ENCODE measurements at regions not wholly inside any gene's neighbourhood (a gene's known extent, or its start where the extent isn't known, plus 50 kb on each side); places are given as distances from the start of the nearest gene placed in this dataset.

DNA sequence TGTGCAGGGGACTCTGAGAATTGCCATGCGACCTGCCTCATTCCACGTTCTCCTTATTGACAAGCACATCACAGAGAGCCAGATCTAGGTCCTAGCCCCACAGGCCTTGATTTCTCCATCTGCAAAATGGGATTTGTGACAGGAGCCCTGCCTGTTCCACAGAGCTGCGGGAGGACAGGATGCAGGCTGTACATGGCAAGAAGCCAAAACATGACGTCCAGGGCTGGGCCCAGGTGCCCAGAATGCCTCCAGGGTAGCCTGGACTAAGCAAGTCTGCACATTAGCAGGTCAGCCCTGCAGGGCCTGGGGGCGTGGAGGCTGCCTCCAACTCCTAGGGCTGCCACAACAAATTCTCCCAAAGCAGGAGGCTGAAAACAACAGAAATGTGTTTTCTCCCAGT is 235.7 kb upstream of the SDK2 start:
- no peak overlapping the region for H3K4me3 Mint-ChIP-seq
- H3K27ac Mint-ChIP-seq = no peak overlapping the region
- H3K27me3 Mint-ChIP-seq = peaks cover 7% of the 10 kb centered on the region
- peaks cover 2% of the 10 kb centered on the region for H3K4me1 Mint-ChIP-seq
- H3K9me3 Mint-ChIP-seq = no peaks in the 10 kb centered on the region
- no peak for DNase-seq
- no peak for ATAC-seq

DNA sequence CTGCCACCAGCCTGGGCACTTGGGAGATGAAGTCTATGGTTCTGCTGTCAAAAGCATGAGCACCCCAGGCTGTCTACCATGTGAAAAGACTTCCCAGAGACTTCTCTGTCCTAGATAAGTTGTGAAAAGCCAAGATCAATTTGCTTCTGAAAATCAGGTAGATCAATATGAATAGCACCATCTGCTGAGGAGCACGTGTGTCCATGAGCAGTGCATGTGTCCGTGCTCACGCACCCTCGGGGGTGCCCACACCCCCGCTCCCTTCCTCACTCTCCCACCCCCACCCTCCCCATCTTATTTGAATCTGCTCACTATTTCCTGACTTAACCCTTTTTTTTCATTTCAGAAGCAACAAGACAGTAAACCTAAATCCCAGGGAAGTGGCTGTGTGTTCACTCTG is 238.3 kb upstream of the SDK2 start:
- no peak for ATAC-seq
- H3K4me1 Mint-ChIP-seq = peaks cover 3% of the 10 kb centered on the region
- no peaks in the 10 kb centered on the region for H3K9me3 Mint-ChIP-seq
- H3K27ac Mint-ChIP-seq = peak overlapping the region; percentile 61 to 80
- H3K27me3 Mint-ChIP-seq = peaks cover 7% of the 10 kb centered on the region
- no peak for DNase-seq
- no peak overlapping the region for H3K4me3 Mint-ChIP-seq

DNA sequence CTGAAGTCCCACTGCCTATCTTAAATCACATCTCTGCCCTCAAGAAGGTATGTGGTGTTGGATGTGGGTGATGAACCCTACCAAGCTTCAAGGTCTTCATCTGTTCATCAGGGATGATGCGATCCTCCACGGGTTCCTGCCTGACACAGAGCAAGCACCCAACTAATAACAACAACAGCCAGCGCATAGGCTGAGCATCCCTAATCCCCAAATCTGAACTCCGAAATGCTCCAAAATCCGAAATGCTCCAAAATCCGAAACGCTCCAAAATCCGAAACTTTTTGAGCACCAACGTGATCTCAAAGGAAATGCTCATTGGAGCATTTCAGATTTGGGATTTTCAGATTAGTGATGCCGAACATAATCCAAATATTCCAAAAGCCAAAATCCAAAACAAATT is 238.9 kb upstream of the SDK2 start:
- Mint-ChIP-seq H3K9me3 (no peaks in the 10 kb centered on the region), H3K4me3 (no peak overlapping the region), H3K27ac (no peak overlapping the region), H3K27me3 (peaks cover 7% of the 10 kb centered on the region), H3K4me1 (peaks cover 8% of the 10 kb centered on the region)
- no peak for DNase-seq
- no peak for ATAC-seq

DNA sequence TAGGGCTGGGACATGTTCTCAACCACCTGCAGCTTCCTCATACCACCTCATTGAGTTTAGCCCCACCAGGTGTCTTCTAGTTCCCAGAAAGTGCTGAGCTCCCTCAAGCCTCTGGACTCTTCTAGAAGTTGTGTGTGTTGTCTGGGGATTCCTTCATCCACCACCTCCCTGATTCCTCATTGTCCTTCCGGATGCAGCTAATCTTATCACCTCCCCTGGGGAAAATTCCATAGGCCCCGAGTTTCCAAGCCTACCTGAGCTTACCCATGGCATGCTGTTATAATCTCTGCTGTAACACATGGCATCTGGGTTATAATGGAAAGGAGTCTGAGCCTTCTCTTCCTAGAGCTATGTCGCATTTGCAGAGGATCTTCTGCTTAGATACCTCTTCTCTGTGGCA is 243.5 kb upstream of the SDK2 start:
- no peak for ATAC-seq
- peaks cover 8% of the 10 kb centered on the region for H3K4me1 Mint-ChIP-seq

DNA sequence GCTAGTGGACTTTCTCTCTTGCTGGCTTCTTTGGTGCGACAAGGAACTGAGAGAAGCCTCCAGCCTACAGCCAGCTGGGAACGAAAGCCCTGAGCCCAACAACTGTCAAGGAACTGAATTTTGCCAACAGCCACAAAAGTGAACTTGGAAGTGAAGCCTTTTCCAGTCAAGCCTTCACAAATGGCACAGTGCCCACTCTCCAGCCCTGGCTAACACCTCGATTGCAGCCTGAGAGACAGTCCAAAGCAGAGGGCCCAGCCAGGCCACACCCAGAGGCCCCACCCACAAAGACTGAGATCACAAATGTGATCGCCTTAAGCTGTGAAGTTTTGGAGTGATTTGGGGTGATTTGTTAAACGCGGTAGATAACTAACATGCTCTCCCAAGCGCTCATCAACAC is 244.6 kb upstream of the SDK2 start:
- Mint-ChIP-seq H3K27ac (no peak overlapping the region), H3K27me3 (no peaks in the 10 kb centered on the region), H3K9me3 (no peaks in the 10 kb centered on the region), H3K4me1 (peaks cover 8% of the 10 kb centered on the region), H3K4me3 (no peak overlapping the region)
- ATAC-seq = no peak
- no peak for DNase-seq

More for the DNA sequence above, 243.5 kb upstream of the SDK2 start:
- Mint-ChIP-seq H3K27me3 (peaks cover under 1% of the 10 kb centered on the region), H3K4me3 (no peak overlapping the region), H3K9me3 (no peaks in the 10 kb centered on the region), H3K27ac (peak overlapping the region in 1 of 2 donors; percentile 24)
- no peak for DNase-seq

DNA sequence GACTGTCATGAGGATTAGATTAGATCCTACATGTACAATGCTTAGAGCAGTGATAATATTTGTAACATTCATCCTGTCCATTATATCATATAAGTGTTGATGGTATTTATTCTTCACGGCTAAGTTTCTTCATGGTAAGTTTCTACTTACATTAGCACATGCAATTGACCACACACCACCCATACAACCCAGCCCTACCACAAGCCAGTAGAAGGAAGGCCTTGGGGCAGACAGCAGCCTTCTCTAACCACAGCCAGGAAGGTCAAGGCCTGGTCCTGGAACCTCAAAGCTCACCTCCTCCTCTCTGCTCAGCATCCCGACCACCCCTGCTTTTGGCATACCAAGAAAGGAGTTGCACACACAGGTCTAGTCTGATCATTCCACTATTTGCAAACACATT is 245.2 kb upstream of the SDK2 start:
- Mint-ChIP-seq H3K4me3 (no peak overlapping the region), H3K4me1 (peaks cover 8% of the 10 kb centered on the region), H3K9me3 (no peaks in the 10 kb centered on the region), H3K27me3 (no peaks in the 10 kb centered on the region), H3K27ac (peak overlapping the region in 1 of 2 donors; percentile 20)
- no peak for ATAC-seq
- DNase-seq = no peak

DNA sequence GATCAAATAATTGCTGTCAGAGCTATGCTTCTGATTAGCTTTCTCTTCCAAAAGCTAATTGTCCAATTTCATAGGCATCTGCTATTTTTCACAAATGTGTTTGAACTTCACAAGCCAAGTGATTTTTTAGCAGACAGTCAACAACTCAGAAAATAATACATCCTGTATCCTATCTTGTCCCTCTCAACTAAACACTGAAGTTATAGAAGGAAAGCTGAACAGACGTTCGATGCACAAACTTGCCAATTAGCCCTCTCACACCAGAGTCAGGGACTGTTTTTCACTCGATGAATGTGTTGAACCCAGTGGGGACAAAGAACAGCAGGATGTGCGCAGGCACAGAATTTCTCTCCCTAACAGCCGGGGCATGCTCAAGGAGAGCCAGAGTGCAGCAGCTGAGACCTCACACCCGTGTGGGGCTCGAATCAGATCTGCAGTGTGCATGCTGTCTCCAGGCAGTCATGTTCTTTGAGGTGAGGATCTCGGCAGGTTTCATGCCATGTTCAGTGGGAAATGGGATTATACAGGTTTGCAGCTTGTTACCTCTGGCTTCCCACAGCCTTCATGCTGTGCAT is 246.7 kb upstream of the SDK2 start:
- Mint-ChIP-seq H3K9me3 (no peaks in the 10 kb centered on the region), H3K4me1 (peaks cover 8% of the 10 kb centered on the region), H3K4me3 (no peak overlapping the region), H3K27me3 (peaks cover 8% of the 10 kb centered on the region), H3K27ac (no peak overlapping the region)
- ATAC-seq (no peak), DNase-seq (no peak)

DNA sequence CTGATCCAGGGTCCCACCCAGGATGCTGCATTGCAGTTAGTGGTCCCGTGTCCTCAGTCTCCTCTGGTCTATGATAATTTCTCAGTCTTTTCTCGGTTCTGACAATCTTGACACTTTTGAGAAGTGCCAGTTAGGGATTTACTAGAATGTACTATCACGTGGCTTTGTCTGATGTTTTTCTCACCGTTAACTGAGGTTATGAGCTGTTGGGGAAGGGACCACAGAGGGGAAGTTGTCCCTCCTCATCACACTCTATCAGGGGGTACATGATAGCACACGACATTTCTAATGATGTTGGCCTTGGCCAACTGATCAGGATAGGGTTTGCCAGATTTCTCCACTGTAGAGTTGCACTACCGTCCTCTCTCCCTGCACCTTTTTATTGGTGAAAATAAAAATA is 250.9 kb upstream of the SDK2 start:
- ATAC-seq = no peak

DNA sequence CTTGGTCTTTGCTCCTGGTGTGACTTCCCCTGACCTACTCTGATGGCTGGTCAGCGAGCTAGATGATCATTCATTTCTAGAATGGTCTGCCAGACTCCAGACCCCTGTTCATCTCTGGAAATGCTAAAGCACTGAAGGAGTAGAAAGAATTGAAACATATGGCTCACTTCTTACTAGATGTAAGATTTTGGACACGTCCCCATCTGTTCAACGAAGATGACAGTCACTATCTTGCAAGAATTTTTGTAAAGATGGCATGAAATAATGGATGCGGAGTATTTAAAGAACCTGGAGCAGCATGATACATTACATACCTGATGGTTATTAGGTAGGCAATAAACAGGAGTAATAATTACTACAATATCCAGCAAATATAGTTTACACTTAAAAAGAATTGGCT is 252.7 kb upstream of the SDK2 start:
- ATAC-seq (no peak), DNase-seq (no peak)
- H3K9me3 Mint-ChIP-seq = no peaks in the 10 kb centered on the region
- peaks cover 9% of the 10 kb centered on the region for H3K4me1 Mint-ChIP-seq
- no peak overlapping the region for H3K27ac Mint-ChIP-seq
- peaks cover 34% of the 10 kb centered on the region for H3K27me3 Mint-ChIP-seq
- no peak overlapping the region for H3K4me3 Mint-ChIP-seq

More for the DNA sequence above, 250.9 kb upstream of the SDK2 start:
- Mint-ChIP-seq H3K9me3 (no peaks in the 10 kb centered on the region), H3K27ac (no peak overlapping the region), H3K4me1 (no peaks in the 10 kb centered on the region), H3K27me3 (peaks cover 17% of the 10 kb centered on the region), H3K4me3 (no peak overlapping the region)
- no peak for DNase-seq

DNA sequence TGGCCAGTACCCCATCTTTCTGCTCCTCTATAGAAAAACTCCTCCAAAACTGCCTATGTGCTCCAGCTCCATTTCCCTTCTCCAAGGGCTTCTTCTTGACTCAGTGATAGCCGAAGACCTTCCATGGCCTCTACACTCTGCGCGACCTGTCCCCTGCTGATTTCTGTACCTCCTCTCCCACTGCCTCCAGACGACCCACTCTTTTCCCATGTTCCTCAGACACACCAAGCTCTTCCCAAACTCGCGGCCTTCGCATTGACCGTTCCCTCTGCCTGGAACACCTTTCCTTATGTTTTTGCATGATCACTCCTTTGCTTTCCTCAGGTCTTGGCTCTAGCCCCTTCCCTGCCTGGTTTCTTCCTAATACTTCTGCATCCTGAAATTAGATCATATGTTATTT is 255.6 kb upstream of the SDK2 start:
- ATAC-seq = no peak
- Mint-ChIP-seq H3K27ac (no peak overlapping the region), H3K27me3 (peaks cover 57% of the 10 kb centered on the region), H3K4me3 (no peak overlapping the region), H3K4me1 (peaks cover 16% of the 10 kb centered on the region), H3K9me3 (no peaks in the 10 kb centered on the region)
- DNase-seq = no peak

DNA sequence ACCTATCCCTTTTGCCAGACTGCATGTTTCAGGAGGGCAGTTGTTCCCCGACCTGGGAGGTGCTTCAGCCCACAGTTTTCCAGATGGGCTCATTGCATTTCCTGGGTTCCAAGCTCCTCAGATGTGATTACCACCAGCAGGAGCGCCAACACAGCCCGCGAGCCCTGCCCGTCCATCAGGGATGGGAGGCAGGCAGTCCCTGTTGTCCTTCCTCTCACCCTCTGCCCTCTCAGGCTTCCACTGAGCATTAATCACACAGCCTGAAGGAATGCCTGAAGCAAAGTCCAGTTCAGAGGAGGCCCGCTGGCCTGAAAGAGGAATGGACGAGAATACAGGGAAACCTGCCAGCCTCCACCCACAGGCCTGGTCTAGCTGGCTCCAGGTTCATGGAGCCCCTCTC is 256.3 kb upstream of the SDK2 start:
- H3K27ac Mint-ChIP-seq = no peak overlapping the region
- peaks cover 50% of the 10 kb centered on the region for H3K27me3 Mint-ChIP-seq
- no peaks in the 10 kb centered on the region for H3K9me3 Mint-ChIP-seq
- DNase-seq (no peak), ATAC-seq (no peak)
- H3K4me1 Mint-ChIP-seq = peaks cover 16% of the 10 kb centered on the region
- no peak overlapping the region for H3K4me3 Mint-ChIP-seq

DNA sequence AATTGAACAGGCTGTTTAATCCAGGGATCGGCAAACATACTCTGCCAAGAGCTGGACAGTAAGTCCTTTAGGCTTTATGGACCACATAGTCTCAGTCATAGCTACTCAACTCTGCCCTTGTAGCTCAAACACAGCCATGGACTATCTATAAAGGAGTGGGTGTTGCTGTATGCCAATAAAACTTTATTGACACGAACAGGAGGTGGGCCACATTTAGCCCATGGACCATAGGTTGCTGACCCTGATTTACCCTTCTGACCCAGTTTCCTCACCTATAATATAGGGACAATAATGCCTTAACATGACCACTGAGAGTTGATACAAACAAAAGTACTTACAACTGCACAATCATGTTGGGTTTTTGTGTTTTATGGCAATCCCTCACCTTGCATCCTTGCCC is 257.0 kb upstream of the SDK2 start:
- Mint-ChIP-seq H3K27ac (no peak overlapping the region), H3K4me3 (peak overlapping the region in 1 of 2 donors; percentile 93), H3K9me3 (no peaks in the 10 kb centered on the region), H3K4me1 (peaks cover 16% of the 10 kb centered on the region), H3K27me3 (peaks cover 50% of the 10 kb centered on the region)
- no peak for DNase-seq
- ATAC-seq = no peak

DNA sequence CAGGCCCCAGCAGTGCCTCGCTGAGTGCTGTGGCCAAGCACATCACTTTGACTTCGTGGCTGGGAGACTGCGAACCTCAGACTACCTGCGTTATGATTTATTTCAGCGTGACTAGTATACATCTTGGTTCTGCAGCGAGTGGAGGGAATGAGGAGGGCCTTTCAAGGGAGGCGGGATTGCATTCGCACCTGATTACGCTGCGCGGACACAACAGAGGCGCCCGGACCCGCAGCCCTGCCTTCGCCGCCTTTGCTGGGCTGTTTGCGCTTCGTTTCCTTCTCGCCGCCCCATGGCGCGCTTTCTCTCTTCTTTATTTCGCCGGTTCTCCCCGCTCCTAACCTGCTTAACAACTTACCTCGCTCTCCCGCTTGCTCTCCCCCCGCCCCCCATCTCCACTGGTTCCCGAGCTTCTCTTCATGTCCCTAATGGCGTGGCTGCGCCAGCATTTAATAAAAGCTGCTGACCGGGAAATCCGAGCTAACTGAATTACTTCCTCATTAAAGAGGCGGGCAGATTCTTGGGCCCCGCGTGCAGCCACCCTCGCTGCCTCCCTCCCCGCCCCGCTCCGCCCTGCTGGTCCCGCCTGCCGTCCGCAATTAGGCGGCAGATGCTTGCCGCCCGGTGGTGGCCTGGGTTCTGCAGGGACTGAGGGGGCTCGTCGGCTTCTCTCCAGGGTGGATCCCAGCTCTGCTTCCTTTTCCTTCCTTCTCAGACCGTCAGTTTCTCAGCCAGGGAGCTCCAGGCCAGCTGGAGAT is 257.6 kb upstream of the SDK2 start:
- Mint-ChIP-seq H3K4me3 (peak overlapping the region; percentile 75 to 93), H3K9me3 (no peaks in the 10 kb centered on the region), H3K27ac (peak overlapping the region; percentile 81 to 91), H3K4me1 (peaks cover 16% of the 10 kb centered on the region), H3K27me3 (peaks cover 50% of the 10 kb centered on the region)
- peak; percentile 67 for ATAC-seq
- DNase-seq = peak in 1 of 2 donors; percentile 15

DNA sequence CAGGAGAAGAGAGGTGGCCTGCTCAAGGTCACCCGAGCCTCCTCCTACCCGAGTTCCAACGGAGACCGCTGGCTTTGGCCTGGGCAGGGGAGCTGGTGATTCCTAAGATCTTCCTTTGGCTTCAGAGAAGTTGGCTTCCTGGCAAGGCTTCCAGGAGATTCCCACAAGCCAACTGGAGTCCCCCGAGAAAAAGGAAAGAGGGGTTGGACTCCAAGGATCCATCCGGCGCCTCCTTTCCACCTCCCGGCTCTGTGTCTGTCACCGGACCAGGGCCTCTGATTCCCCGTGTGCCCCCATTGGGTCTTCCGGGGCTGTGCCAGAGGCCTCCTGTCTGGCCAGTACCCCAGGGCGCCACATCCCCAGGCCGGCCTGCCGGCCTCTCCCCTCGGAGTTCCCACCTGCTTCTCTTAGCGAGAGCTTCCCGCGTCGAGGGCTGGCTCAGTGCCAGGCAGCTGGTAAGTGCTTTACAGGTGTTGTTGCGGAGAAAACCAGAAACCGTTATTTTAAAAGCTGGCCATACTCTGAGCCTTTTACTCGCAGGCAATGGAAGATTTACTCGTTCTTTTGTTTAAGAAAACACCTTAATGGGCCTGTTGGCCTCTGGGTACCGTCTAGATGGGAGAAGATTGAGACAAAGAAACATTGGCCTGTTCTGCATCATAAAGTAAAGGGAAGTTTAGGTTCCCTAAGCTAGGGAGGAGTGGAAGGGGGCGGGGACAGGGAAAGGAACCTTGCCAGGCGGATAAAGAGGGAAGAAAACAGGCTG is 258.4 kb upstream of the SDK2 start:
- ATAC-seq = no peak
- Mint-ChIP-seq H3K4me3 (peak overlapping the region; percentile 59 to 93), H3K27ac (peak overlapping the region in 1 of 2 donors; percentile 36), H3K27me3 (peaks cover 55% of the 10 kb centered on the region), H3K4me1 (peaks cover 16% of the 10 kb centered on the region), H3K9me3 (no peaks in the 10 kb centered on the region)
- no peak for DNase-seq

DNA sequence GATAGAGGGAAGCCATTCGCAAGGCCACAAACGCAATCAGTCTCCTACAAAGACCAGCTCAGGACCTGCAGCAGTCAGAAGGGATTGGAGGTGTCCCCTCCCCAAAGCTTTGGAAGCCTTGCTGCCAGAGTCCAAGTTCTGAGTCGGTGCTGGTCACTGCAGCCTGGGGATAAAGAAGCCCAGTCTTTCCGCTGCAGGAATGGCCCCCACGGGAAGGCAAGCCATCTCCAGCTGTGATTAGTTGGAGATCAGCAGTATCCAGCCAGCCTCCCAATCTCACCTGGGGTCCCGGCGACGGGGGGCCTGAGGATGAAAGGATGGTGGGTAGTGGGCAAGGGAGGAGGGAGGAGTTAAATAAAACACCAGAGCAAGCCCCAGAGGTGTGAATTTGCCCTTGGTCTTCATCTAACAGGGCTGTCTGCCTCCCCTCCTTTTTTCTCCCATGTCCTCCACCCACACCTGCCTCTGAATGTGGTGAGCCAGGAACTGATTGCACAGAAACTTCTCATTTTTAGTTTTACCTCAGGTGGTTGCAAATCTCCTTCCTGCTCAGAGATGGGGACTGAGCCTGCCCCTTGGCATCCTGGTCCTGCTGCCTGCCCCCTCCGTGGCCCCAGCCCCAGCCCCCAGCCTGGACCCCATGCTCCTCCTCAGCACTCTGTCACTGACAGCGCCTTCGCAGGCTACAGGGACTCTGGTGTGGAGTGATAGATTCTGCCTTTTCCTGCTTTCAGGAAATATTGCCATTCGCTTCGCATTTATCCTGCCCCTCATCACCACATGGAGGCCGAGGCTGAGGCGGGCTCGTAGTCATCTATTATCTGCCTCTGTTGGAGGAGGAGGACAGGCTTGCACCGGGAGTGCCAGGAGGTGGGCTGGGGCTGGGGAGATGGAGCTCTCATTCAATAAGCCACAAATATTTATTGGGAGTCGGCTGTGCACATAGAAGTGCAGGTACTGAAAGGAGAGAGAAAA is 262.9 kb upstream of the SDK2 start:
- no peak overlapping the region for H3K4me3 Mint-ChIP-seq
- DNase-seq = no peak
- no peaks in the 10 kb centered on the region for H3K9me3 Mint-ChIP-seq
- H3K4me1 Mint-ChIP-seq = peaks cover 6% of the 10 kb centered on the region
- peaks cover 30% of the 10 kb centered on the region for H3K27me3 Mint-ChIP-seq
- no peak overlapping the region for H3K27ac Mint-ChIP-seq
- no peak for ATAC-seq
